Stimulated activated naive CD8-positive, alpha-beta T cell treated with anti-CD3 and anti-CD28 coated beads, Interleukin-15, Interleukin-2, amounts not matched to agents 100 ng/mL and 50 ng/mL, for 24 hours (primary cell): ENCODE measurements at regions not wholly inside any gene's neighbourhood (a gene's known extent, or its start where the extent isn't known, plus 50 kb on each side); places are given as distances from the start of the nearest gene placed in this dataset.
"Not testable (repeated sequence)": the region's sequence is repeated elsewhere in the genome, so short reads cannot be mapped to it uniquely, and the experiment has no call there.

ENCODE experiments used
- H3K27ac Mint-ChIP-seq: one replicate; pipeline ENCODE4 v1.8.0; 2021; ENCODE audit warnings: mild to moderate bottlenecking, mixed read lengths
- H3K27me3 Mint-ChIP-seq: one replicate; pipeline ENCODE4 v1.8.0; 2021; ENCODE audit warnings: mixed read lengths
- H3K36me3 Mint-ChIP-seq: one replicate; pipeline ENCODE4 v1.8.0; 2021; ENCODE audit warnings: low read depth, mixed read lengths
- H3K4me1 Mint-ChIP-seq: one replicate; pipeline ENCODE4 v1.8.0; 2021; ENCODE audit warnings: low read depth, mixed read lengths
- H3K4me3 Mint-ChIP-seq: one replicate; pipeline ENCODE4 v1.8.0; 2021; ENCODE audit warnings: mild to moderate bottlenecking, mixed read lengths
- H3K9me3 Mint-ChIP-seq: one replicate; pipeline ENCODE4 v1.8.0; 2021; ENCODE audit warnings: mixed read lengths

DNA sequence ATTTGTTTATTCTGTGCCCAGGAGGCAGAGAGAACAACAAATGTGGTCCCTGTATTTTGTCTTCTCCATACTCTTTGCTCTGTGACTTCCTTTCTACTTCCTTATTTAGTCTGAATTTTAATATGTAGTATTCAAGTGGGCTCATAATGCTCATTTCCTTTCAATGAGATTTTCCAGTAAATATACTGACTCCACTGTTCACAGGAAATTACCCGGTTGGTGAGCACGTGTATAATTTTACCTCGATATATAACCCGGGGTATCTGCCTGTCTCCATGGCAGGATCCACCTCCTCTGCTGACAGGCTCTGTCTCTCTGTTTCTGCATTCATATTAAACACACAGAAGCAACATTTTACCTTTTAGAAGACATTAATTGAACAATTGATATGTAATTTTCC is 166.0 kb downstream of the SLC38A4 start:
- Mint-ChIP-seq H3K27me3 (no peaks in the 10 kb centered on the region), H3K4me3 (peak overlapping the region; percentile 40), H3K27ac (peak overlapping the region; percentile 84), H3K9me3 (no peaks in the 10 kb centered on the region), H3K36me3 (no peaks in the 10 kb centered on the region), H3K4me1 (peaks cover 32% of the 10 kb centered on the region)

DNA sequence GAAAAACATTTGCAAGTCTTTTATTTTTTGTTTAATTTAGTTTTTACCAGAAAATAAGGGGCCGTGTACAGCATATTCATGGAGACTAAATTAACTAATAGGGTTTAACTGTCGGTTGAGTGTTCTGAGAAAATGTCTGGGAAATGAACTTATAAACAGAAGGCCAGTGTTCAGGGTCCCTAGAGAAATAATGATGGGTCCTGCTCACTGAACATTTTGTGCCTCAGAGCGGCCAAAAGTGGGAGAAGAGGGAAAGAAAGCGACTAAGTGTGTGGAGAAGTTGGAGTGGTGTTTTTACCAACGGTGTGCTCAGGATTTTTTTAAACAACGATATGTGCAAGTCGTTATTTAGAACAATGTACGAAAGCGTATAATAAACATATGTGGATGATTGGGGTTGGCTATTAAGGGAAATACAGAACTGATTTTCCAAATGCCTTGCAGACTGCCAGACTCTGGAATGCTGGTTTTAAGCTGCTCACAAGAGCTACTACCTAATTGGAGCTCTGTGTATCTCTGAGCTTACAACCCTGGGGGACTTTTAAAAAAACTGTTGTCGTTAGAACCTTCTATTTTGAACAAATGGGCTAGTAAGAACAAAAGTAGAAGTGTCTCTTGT is 166.7 kb downstream of the SLC38A4 start:
- Mint-ChIP-seq H3K4me3 (no peak overlapping the region), H3K36me3 (no peaks in the 10 kb centered on the region), H3K27me3 (no peaks in the 10 kb centered on the region), H3K4me1 (peaks cover 29% of the 10 kb centered on the region), H3K27ac (peak overlapping the region; percentile 65), H3K9me3 (no peaks in the 10 kb centered on the region)

DNA sequence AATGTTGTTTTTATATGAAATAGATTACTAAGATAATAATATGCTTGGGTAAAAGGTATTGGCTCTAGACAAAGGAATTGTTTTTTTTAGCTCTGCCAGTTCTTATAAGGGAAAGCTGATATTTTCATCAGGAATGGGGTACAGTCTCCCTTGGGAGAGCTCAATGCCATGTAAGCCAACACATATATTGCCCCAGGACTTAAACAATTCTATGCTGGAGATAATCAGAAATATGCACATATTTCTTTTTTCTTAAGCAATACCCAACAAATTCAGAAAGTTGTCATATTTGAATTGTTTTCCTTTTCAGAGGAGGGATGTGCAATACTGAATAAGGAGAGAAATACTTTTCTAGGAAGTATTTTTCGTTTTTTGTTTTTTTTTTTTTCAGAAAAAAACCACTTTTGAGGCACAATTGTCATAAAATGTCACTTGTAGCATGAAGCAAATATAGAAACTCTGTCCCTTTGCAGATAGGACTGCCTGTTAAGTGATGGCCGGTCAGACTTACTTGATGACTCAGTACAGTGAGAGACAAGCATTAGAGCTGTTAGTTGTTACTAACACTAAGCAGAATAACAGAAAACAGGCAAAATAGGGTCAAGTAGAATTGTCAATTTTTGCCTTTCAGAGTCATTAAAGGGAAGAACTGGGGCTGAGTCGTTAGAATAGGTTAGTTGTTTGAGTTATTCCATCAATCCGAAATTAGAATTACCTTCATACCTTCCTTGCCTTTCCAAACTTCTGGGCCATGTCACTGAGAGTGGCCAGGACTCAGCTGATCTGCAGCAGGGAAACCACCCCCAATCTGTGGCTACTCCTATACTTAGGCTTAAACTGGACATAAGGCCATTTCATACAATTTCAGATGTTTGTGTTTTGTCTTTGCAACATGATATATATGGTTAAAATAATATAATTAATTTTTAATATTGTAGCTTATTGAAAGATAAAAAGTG is 168.1 kb downstream of the SLC38A4 start:
- no peaks in the 10 kb centered on the region for H3K27me3 Mint-ChIP-seq
- H3K36me3 Mint-ChIP-seq = no peaks in the 10 kb centered on the region
- H3K4me3 Mint-ChIP-seq = no peak overlapping the region
- peaks cover 29% of the 10 kb centered on the region for H3K4me1 Mint-ChIP-seq
- H3K27ac Mint-ChIP-seq = no peak overlapping the region
- H3K9me3 Mint-ChIP-seq = no peaks in the 10 kb centered on the region

DNA sequence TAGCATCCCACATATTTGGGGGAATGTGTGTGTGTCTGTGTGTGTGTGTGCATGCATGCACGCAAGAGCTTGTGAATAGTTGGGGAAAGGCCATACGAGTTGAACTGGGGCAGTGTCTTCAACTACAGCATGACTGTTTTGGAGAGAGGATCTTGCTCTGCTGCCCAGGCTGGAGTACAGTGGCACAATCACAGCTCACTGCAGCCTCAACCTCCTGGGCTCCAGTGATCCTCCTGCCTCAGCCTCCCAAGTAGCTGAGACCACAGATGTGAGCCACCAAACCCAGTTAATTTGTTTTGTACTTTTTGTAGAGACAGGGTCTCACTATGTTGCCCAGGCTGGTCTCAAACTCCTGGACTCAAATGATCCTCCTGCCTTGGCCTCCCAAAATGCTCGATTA is 169.8 kb downstream of the SLC38A4 start:
- H3K36me3 Mint-ChIP-seq, H3K4me3 Mint-ChIP-seq, H3K27ac Mint-ChIP-seq, H3K9me3 Mint-ChIP-seq, H3K27me3 Mint-ChIP-seq: not testable (repeated sequence)
- H3K4me1 Mint-ChIP-seq = peaks cover 21% of the 10 kb centered on the region

DNA sequence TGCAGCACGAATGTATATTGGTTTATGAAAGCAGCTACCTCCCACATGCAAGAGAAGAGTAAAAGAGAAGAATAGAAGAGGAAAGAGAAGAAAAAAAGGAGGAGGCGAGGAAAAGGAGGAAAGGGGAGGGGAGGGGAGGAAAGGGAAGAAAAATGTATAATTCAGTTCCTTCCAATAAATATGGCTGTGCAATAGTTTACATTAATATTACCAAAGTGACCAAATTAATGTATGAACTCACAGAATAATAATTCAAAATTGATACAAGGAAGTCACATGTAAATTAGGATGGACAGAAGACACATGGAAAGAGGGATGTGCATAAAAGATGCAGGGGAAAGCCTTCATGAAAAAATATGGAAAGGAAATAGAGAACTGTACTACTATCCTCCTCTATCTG is 172.5 kb downstream of the SLC38A4 start:
- no peaks in the 10 kb centered on the region for H3K36me3 Mint-ChIP-seq
- no peaks in the 10 kb centered on the region for H3K9me3 Mint-ChIP-seq
- no peak overlapping the region for H3K27ac Mint-ChIP-seq

DNA sequence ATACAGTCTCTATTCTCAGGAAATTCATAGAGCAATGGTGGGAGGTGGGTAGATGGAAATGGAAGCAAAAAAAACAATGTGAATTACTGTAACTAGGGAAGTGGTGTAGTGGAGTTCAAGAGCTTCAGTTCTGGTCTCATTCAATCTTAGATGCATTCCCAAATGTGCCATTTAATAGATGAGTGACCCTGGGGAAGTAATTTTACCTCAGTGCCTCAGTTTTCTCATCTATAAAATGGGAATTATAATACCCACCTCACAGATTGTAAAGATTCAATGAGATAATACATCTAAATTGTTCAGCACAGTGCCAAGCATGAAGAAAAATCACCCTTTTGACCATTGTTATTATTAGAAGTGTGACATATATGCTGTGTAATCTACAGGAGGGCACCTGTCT is 173.1 kb downstream of the SLC38A4 start:
- H3K27ac Mint-ChIP-seq = no peak overlapping the region

More for the DNA sequence above, 172.5 kb downstream of the SLC38A4 start:
- no peaks in the 10 kb centered on the region for H3K27me3 Mint-ChIP-seq
- no peaks in the 10 kb centered on the region for H3K4me1 Mint-ChIP-seq
- no peak overlapping the region for H3K4me3 Mint-ChIP-seq

DNA sequence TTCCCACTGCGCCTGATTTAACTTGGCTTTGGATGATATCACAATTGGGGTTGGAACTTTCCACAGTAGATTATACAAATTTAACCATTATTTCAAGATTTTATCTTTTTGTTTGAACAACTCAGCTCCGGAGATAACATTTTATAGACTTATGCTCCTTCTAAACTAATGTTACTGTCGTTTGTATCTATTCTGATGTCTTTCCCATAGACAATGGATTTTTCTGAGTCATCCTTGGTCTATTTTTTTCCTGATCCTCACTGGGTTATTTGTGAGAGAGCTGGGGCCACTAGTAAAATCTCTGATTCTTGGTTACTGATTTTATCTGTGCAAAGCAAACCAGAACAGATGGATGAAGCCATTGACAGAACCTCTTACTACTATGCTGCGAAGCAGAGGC is 175.1 kb downstream of the SLC38A4 start:
- Mint-ChIP-seq H3K27me3 (no peaks in the 10 kb centered on the region), H3K4me1 (peaks cover 5% of the 10 kb centered on the region), H3K36me3 (no peaks in the 10 kb centered on the region), H3K9me3 (no peaks in the 10 kb centered on the region), H3K4me3 (no peak overlapping the region), H3K27ac (no peak overlapping the region)

More for the DNA sequence above, 173.1 kb downstream of the SLC38A4 start:
- Mint-ChIP-seq H3K27me3 (no peaks in the 10 kb centered on the region), H3K4me1 (no peaks in the 10 kb centered on the region), H3K4me3 (no peak overlapping the region), H3K9me3 (no peaks in the 10 kb centered on the region), H3K36me3 (no peaks in the 10 kb centered on the region)

DNA sequence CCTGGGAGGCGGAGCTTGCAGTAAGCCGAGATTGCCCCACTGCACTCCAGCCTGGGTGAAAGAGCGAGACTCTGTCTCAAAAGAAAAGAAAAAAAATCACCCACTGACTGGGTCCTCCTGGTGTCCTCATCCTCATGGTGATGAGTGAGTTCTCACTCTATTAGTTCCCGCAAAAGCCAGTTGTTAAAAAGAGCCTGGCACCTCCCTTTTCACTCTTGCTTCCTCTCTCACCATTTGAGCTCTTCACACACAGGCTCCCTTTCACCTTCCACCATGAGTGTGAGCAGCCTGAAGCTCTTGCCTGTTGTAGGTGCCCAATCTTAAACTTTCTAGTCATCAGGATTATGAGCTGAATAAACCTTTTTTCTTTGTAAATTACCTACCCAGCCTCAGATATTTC is 176.4 kb downstream of the SLC38A4 start:
- no peak overlapping the region for H3K4me3 Mint-ChIP-seq
- peaks cover 5% of the 10 kb centered on the region for H3K4me1 Mint-ChIP-seq
- H3K36me3 Mint-ChIP-seq = no peaks in the 10 kb centered on the region
- H3K27ac Mint-ChIP-seq = no peak overlapping the region
- no peaks in the 10 kb centered on the region for H3K27me3 Mint-ChIP-seq
- no peaks in the 10 kb centered on the region for H3K9me3 Mint-ChIP-seq

DNA sequence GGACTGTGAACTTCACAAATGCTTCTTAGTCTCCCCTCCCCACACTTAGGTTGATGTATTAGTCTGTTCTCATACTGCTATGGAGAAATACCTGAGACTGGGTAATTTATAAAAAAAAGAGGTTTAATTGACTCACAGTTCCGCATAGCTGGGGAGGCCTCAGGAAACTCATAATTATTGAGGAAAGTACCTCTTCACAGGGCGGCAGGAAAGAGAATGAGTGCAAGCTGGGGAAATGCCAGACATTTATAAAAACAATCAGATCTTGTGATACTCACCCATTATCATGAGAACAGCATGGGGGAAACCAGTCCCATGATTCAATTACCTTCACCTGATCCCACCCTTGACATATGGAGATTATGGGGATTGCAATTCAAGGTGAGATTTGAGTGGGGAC is 178.8 kb downstream of the SLC38A4 start:
- Mint-ChIP-seq H3K27ac (peak overlapping the region; percentile 28), H3K27me3 (no peaks in the 10 kb centered on the region), H3K4me1 (peaks cover 5% of the 10 kb centered on the region), H3K36me3 (no peaks in the 10 kb centered on the region), H3K4me3 (no peak overlapping the region), H3K9me3 (peaks cover 5% of the 10 kb centered on the region)

DNA sequence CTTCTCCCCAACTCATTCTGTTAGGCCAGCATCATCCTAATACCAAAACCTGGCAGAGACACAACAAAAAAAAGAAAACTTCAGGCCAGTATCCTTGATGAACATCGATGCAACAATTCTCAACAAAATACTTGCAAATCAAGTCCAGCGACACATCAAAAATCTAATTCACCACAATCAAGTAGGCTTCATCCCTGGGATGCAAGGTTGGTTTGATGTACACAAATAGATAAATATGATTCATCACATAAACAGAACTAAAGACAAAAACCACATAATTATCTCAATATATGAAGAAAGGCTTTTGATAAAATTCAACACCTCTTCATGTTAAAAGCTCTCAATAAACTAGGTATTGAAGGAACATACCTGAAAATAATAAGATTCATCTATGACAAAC is 184.1 kb downstream of the SLC38A4 start:
- not testable (repeated sequence) for H3K27me3 Mint-ChIP-seq, H3K27ac Mint-ChIP-seq
- H3K9me3 Mint-ChIP-seq = peaks cover 42% of the 10 kb centered on the region

DNA sequence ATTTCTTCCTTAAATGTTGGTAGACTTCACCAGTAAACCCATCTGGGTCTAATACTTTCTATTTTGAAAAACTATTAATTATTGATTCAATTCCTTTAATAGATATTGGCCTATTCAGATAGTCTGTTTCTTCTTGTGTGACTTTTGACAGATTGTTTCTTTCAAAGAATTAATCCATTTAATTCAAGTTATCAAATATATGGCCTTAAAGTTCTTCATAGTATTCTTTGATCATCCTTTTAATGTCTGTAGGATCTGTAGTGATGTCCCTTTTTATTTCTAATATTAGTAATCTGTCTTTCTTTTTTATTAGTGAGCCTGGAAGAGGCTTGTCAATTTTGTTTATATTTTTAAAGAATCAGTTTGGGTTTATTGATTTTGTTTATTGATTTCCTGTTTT is 190.0 kb downstream of the SLC38A4 start:
- H3K27ac Mint-ChIP-seq = no peak overlapping the region
- peaks cover 30% of the 10 kb centered on the region for H3K36me3 Mint-ChIP-seq
- H3K9me3 Mint-ChIP-seq = peaks cover 44% of the 10 kb centered on the region

More for the DNA sequence above, 184.1 kb downstream of the SLC38A4 start:
- H3K36me3 Mint-ChIP-seq = peaks cover 19% of the 10 kb centered on the region
- not testable (repeated sequence) for H3K4me1 Mint-ChIP-seq, H3K4me3 Mint-ChIP-seq

DNA sequence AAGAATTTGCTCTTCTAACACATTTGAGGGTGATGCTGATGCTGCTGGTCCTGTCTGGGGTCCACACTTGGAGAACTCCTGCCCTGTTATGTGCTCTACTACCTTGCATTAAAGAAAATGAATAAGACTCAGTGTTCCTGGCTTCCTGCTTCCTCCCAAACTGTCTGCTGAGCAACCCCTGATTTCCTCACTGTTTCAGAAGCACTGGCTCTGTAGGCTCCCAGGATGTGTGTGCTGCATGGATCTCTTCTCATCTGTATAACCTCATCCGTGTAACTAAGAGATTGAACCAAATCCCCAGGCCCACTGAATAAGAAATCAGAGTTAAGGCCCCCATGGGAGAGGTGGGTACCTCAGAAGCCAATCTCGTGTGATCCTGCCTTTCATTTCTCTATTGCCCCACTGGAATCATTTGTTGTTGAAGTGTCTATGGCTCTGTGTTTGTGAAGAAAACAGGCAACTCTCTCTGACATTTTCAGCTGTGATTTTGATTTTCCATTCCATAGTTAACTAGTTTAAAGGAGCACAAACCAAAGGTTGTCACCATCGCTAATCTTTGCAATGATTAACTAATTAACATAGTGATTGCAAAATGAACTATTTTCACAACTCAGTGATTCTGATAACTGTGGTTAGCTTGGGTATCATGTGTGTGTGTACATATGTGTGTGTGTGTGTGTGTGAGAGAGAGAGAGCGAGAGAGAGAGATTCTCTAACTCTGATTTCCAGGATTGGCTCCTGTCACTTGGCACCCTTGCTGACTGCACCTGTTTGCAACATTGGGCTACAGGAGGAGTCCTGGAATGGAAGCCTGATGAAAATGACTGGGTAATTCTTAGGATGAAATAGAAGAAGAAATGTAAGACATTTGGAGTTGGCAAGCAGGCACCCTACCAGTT is 196.2 kb downstream of the SLC38A4 start:
- peaks cover 5% of the 10 kb centered on the region for H3K4me1 Mint-ChIP-seq
- no peak overlapping the region for H3K4me3 Mint-ChIP-seq
- no peak overlapping the region for H3K27ac Mint-ChIP-seq
- H3K36me3 Mint-ChIP-seq = no peaks in the 10 kb centered on the region
- H3K27me3 Mint-ChIP-seq = no peaks in the 10 kb centered on the region
- peaks cover 5% of the 10 kb centered on the region for H3K9me3 Mint-ChIP-seq

More for the DNA sequence above, 190.0 kb downstream of the SLC38A4 start:
- Mint-ChIP-seq H3K4me1 (no peaks in the 10 kb centered on the region), H3K27me3 (no peaks in the 10 kb centered on the region), H3K4me3 (no peak overlapping the region)

DNA sequence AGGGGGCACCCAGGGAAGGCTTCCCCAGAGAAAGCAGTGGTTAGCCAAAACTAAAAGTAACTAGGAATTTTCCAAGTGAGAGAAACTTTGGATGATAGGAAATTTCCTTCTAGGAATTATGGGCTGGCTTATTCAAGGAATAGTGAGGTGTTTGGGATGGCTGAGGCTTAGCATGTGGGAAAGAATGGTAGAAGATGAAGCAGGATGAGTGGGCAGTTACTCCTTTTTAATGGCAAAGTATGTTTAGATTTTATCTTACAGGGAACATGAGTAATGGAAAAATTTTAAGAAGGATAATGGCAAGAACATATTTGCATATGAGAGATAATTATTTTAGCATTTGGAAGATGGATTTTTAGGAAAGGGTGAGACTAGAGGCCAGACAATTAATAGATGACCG is 197.6 kb downstream of the SLC38A4 start:
- Mint-ChIP-seq H3K27me3 (no peaks in the 10 kb centered on the region), H3K4me1 (peaks cover 6% of the 10 kb centered on the region), H3K36me3 (no peaks in the 10 kb centered on the region), H3K9me3 (no peaks in the 10 kb centered on the region), H3K27ac (no peak overlapping the region), H3K4me3 (no peak overlapping the region)

DNA sequence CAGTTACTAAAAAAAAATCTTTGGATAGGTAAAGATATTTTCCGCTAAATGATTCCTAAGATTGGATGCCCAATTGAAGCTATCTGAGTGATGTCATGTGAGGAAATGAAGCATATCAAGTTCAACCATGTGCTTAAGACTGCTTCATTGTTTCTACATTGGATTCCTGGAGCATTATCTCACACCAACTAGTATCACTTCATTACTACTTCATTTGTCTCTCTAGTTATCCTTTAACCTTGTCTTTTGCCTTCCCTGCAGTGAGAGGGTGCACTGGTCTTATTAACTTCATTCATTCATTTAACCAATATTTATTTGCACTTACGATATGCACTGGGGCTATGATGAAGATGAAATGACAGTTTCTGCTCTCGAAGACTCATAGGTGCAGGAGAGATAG is 198.1 kb downstream of the SLC38A4 start:
- no peak overlapping the region for H3K4me3 Mint-ChIP-seq
- H3K36me3 Mint-ChIP-seq = no peaks in the 10 kb centered on the region
- H3K27me3 Mint-ChIP-seq = no peaks in the 10 kb centered on the region
- no peaks in the 10 kb centered on the region for H3K9me3 Mint-ChIP-seq
- H3K4me1 Mint-ChIP-seq = peaks cover 6% of the 10 kb centered on the region
- no peak overlapping the region for H3K27ac Mint-ChIP-seq

DNA sequence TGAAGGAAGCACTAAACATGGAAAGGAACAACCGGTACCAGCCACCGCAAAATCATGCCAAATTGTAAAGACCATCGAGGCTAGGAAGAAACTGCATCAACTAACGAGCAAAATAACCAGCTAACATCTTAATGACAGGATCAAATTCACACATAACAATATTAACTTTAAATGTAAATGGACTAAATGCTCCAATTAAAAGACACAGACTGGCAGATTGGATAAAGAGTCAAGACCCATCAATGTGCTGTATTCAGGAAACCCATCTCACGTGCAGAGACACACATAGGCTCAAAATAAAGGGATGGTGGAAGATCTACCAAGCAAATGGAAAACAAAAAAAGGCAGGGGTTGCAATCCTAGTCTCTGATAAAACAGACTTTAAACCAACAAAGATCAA is 206.3 kb downstream of the SLC38A4 start:
- peaks cover 10% of the 10 kb centered on the region for H3K9me3 Mint-ChIP-seq
- H3K27ac Mint-ChIP-seq, H3K4me3 Mint-ChIP-seq, H3K36me3 Mint-ChIP-seq, H3K4me1 Mint-ChIP-seq, H3K27me3 Mint-ChIP-seq: not testable (repeated sequence)
